Stimulated activated CD8-positive, alpha-beta memory T cell treated with anti-CD3 and anti-CD28 coated beads, Interleukin-4, amount 100 ng/mL, for 4 hours (primary cell): ENCODE measurements at regions not wholly inside any gene's neighbourhood (a gene's known extent, or its start where the extent isn't known, plus 50 kb on each side); places are given as distances from the start of the nearest gene placed in this dataset.
A peak's percentile ranks its signal among the peaks of the same experiment; 100 is the strongest.

Experiments
- DNase-seq, 2 donors: peaks; one replicate each; pipeline ENCODE4 v3.0.0-alpha.2; 2020; ENCODE audit warnings: low read depth in 2 of 2, low spot score in 1 of 2

- DNase-seq: no peak
These were observed 55.8 kb upstream of the OR6J1 start for GRCh38 chr14:22699801-22700564.

- no peak for DNase-seq
These were observed 52.9 kb upstream of the OXA1L start for GRCh38 chr14:22713631-22713950.

GRCh38 chr14:22715186-22715812 is 51.2 kb upstream of the OXA1L start:
- peak in 1 of 2 donors; percentile 5 for DNase-seq

- no peak for DNase-seq
These were observed 50.6 kb upstream of the OXA1L start for GRCh38 chr14:22715890-22716289.
